ENCODE measurements at regions not wholly inside any gene's neighbourhood (a gene's known extent, or its start where the extent isn't known, plus 50 kb on each side); places are given as distances from the start of the nearest gene placed in this dataset.
A peak's percentile ranks its signal among the peaks of the same experiment; 100 is the strongest.

DNA sequence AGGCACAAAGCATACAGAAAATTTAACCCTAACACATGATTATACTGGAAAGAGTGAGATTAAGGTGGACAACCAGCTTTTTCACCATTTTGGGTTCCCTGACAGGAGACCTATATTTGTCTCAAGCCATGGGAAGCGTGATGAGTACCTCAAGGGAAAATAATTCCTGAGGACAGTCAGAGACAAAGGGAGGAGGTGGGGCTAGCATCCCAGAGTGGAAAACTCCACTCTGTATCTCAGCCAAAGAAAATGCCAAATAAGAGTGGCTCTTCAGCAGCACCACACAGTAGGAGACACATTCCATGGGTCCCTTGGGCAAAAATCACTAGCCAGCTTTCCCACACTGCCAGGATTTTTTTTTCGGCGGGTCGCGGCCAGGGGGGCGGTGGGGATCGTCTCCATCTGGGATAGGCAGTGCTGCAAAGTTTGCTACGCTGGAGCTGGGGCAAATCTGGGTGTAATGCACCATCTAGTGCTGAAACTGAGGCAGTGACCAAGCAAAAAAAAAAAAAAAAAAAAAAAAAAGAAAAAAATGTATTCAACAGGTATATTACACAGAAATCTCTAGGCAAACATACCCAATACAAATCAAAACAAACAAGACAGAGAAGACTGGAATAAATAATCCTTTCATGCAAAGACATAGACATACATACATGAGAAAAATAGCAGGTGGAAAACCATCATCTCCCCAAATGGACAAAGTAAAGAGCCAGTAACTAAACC, 77.3 kb upstream of the SLC35F1 start:
- TF ChIP-seq, protein P1, sequence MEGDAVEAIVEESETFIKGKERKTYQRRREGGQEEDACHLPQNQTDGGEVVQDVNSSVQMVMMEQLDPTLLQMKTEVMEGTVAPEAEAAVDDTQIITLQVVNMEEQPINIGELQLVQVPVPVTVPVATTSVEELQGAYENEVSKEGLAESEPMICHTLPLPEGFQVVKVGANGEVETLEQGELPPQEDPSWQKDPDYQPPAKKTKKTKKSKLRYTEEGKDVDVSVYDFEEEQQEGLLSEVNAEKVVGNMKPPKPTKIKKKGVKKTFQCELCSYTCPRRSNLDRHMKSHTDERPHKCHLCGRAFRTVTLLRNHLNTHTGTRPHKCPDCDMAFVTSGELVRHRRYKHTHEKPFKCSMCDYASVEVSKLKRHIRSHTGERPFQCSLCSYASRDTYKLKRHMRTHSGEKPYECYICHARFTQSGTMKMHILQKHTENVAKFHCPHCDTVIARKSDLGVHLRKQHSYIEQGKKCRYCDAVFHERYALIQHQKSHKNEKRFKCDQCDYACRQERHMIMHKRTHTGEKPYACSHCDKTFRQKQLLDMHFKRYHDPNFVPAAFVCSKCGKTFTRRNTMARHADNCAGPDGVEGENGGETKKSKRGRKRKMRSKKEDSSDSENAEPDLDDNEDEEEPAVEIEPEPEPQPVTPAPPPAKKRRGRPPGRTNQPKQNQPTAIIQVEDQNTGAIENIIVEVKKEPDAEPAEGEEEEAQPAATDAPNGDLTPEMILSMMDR (IDR thresholded peaks at IDR 0.05): peak in 1 of 7 experiments; percentile 29
- no peak for TF ChIP-seq POLR2A (IDR thresholded peaks at IDR 0.05)
